GM20000 (cell line): ENCODE measurements at regions not wholly inside any gene's neighbourhood (a gene's known extent, or its start where the extent isn't known, plus 50 kb on each side); places are given as distances from the start of the nearest gene placed in this dataset.

ENCODE experiments used
- DNase-seq: peaks from one replicate; pipeline ENCODE4 v3.0.0; 2012; ENCODE audit warnings: low spot score
- TF ChIP-seq, protein P1 (sequence below): IDR thresholded peaks from 2 replicates; pipeline ENCODE4 v1.5.1; 2012; ENCODE audit warnings: mild to moderate bottlenecking, control low read depth; ENCODE audit errors: extremely low read depth, missing control alignments

DNA sequence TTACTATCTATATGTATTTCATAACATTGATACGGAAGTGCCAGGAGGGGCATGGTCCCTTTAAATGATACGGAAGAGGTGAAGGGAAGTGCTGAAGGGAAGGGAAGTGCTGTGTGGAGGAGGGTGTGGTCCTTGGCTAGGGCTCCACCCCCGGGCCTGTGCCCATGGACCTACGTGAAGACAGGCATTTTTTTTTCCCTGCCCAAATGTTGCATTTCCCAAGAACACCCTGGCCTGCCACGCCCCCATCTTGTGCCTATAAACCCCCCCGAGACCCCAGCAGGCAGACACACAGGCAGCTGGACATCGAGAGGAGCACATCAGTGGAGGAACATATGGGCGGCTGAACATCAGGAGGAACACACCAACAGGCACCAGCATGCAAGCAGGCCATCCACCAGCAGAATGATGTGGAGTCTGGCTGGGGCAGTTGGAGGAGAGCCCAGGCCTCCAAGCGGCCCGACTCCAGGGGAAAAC, 134.1 kb downstream of the SLC41A2 start:
- TF ChIP-seq, protein P1, sequence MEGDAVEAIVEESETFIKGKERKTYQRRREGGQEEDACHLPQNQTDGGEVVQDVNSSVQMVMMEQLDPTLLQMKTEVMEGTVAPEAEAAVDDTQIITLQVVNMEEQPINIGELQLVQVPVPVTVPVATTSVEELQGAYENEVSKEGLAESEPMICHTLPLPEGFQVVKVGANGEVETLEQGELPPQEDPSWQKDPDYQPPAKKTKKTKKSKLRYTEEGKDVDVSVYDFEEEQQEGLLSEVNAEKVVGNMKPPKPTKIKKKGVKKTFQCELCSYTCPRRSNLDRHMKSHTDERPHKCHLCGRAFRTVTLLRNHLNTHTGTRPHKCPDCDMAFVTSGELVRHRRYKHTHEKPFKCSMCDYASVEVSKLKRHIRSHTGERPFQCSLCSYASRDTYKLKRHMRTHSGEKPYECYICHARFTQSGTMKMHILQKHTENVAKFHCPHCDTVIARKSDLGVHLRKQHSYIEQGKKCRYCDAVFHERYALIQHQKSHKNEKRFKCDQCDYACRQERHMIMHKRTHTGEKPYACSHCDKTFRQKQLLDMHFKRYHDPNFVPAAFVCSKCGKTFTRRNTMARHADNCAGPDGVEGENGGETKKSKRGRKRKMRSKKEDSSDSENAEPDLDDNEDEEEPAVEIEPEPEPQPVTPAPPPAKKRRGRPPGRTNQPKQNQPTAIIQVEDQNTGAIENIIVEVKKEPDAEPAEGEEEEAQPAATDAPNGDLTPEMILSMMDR: no peak
- DNase-seq: no peak

DNA sequence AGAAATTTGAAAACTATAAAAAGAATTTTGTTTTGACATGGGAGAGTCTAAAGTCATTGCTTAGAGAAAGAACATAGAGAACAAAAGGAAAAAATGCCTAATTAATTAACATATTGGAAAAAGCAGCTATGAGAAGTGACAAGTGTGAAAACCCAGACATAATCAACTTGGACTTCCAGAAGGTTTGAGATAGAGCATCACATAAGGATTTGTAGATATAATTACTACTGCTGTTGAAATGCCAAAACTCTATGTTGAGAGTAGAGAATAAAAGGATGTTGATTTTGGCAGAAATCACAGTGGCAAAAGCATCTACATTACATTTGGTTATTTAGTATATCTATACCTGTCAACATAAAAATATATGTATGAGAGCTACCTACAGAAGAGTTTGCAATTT, 135.1 kb downstream of the SLC41A2 start:
- no peak for DNase-seq
- TF ChIP-seq, protein P1: no peak

DNA sequence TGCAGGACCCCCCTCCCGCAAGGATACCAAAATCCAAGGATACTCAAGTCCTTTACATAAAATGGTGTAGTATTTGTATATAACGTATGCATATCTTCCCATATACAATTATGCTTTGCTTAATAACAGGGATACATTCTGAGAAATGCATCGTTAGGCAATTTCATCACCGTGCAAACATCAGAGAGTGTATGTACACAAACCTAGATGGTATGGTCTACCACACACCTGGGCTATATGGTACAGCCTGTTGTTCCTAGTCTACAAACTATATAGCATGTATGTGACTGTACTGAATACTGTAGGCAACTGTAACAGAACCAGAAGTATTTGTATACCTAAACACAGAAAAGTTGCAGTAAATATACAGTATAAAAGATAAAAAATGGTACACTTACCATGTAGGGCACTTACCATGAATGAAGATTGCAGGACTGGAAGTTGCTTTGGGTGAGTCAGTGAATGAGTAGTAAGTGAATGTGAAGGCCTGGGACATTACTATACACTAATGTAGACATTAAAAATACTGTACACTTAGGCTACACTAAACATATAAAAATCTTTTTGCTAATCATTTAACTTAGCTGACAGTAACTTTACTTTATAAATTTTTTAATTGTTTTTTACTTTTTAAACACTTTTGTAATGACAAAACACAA, 141.1 kb downstream of the SLC41A2 start:
- TF ChIP-seq, protein P1: no peak
- DNase-seq: no peak

DNA sequence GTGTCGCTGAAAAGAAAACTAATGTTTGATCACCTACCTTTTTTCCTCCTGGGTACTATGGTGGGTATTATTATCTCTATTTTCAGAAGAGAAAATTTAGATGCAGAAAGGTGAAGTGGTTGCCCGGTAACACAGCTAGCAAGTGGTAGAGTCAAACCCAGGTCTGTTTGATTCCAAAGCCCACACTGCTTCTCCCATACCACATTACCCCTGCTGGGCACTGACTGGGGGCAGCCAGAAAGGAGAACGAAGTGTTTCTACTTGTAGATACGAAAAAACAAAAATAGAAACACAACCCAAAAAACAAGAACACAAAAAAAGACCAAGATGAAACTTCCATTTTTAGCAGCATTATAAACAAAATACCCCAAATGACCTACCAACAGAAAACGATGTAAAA, 142.2 kb downstream of the SLC41A2 start:
- no peak for DNase-seq

DNA sequence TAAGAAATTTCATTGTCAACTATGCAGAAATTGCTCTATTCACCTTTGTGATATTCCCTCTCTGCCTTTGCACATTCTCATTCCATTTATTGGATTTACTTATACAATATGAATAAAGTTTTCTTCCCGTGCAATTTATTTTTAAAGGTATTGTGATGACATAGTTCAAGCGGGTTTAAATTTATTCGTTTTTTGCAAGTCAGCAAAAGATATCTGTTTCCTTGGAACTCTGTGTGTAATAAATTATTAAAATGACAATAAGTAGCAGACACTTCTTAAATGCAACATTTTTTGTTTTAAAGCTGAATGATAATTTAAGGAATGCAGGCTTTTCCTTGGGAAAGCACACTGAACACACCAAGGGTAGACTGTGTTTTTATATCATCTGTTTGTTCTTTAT, 143.1 kb downstream of the SLC41A2 start:
- TF ChIP-seq, protein P1: no peak
- no peak for DNase-seq

More for the DNA sequence above, 142.2 kb downstream of the SLC41A2 start:
- TF ChIP-seq, protein P1: no peak
